Brain microvascular endothelial cell (primary cell): ENCODE measurements at regions not wholly inside any gene's neighbourhood (a gene's known extent, or its start where the extent isn't known, plus 50 kb on each side); places are given as distances from the start of the nearest gene placed in this dataset.
"Not testable (repeated sequence)": the region's sequence is repeated elsewhere in the genome, so short reads cannot be mapped to it uniquely, and the experiment has no call there.

Source experiments
- DNase-seq: peaks from one replicate; pipeline ENCODE4 v3.0.0-alpha.2; 2020
- H3K27ac ChIP-seq: fragments of 250-450 bp; sonication (Bioruptor Pico); 2 replicates; pipeline ENCODE4 v1.5.1; 2020; ENCODE audit warnings: mild to moderate bottlenecking, moderate library complexity
- H3K27me3 ChIP-seq: fragments of 250-450 bp; sonication (Bioruptor Pico); replicated peaks from 2 replicates; pipeline ENCODE4 v1.5.1; 2020; ENCODE audit warnings: mild to moderate bottlenecking
- H3K36me3 ChIP-seq: fragments of 250-450 bp; sonication (Bioruptor Pico); replicated peaks from 2 replicates; pipeline ENCODE4 v1.5.1; 2020; ENCODE audit warnings: mild to moderate bottlenecking
- H3K4me3 ChIP-seq: 2 replicates; pipeline ENCODE4 v1.5.1; 2011; ENCODE audit warnings: low read depth, mild to moderate bottlenecking, control low read depth, low read length, moderate library complexity
- in situ Hi-C: cut with HindIII; loops from 2 replicates; pipeline ENCODE4 v1.10.0; 2017; ENCODE audit warnings: low sequenced_read_pairs, low pct_ligation_motif_present
- TF ChIP-seq, protein P1 (sequence below): IDR thresholded peaks from 2 replicates; pipeline ENCODE4 v1.5.1; 2011; ENCODE audit warnings: low read depth, mild to moderate bottlenecking, moderate library complexity, low read length, control low read depth, inconsistent platforms; ENCODE audit errors: missing control alignments

DNA sequence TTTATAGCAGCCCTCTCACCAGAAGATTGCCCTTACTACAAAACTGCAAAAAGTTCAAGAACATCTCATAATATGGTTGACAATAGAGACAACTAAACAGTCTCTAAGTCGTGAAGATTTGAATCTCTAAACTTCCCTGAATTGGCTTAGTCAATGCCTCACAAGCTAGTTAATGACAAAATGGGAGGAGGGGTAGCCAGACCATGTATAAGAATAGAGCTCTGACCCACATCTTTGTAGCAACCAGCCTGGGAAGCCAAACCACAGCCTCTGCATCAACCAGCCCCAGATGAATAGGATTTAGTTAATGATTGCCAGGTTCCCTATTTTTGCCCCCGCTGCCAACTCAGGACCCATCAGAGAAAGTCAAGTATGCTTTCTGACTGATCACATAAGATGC is 1265.9 kb upstream of the PCDH10 start:
- DNase-seq, H3K4me3 ChIP-seq, H3K36me3 ChIP-seq, in situ Hi-C loops, H3K27me3 ChIP-seq, H3K27ac ChIP-seq: not testable (repeated sequence)

DNA sequence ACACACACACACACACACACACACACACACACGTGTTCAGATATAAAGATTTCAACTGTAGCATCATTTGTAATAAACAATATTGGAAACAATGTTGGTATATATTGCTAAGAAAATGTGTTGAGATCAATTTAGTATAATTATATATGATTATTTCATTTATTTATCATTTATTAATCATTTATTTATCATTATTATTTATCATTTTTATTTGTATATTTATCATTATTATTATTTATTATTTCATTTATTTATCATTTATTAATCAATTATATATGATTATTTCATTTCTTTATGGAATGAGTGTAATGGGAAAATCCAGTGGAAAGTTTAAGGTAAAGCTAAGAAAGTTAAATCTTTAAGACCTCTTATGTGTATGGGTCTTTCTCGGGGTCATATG is 1223.4 kb upstream of the PCDH10 start:
- H3K27me3 ChIP-seq, in situ Hi-C loops, DNase-seq, H3K27ac ChIP-seq, H3K4me3 ChIP-seq, H3K36me3 ChIP-seq: not testable (repeated sequence)

DNA sequence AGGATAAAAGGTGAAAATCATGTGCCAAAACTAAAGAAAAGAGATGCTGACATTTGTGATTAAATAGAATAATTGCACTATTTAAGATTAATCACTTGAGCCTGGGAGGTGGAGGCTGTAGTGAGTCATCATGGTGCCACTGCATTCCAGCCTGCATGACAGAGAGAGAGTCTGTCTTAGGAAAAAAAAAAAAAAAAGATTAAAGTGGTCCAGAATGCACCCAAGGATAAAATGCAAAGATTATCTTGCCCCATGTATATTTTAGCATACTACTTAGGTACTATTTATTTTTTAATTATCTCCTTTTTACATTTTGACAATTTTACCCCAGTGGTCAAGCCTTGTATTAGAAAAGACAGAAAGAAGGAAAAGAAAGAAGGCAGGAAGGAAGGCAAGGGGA is 1181.4 kb upstream of the PCDH10 start:
- H3K27ac ChIP-seq = peak overlapping the region; percentile 37
- H3K36me3 ChIP-seq, in situ Hi-C loops, H3K4me3 ChIP-seq, H3K27me3 ChIP-seq: not testable (repeated sequence)
- peak; percentile 3 for DNase-seq

DNA sequence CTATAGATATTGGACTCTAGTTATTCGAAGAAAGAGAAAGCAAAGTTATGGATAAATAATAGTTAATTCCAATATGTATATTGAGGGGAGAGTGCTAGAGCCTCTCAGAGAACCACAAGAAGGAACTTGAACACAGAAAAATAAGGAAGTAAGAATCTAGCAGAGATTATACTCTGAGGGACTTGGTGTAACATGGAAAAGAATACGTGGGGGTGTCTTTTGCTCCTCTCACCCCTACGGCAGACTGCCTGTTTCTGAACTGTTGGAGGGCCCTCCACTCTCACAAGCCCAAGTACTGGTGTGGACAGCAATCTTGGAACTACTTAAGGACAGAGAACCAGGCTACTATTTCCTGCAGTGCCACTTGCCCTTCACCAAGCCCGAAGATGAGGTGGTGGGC is 1174.4 kb upstream of the PCDH10 start:
- TF ChIP-seq, protein P1, sequence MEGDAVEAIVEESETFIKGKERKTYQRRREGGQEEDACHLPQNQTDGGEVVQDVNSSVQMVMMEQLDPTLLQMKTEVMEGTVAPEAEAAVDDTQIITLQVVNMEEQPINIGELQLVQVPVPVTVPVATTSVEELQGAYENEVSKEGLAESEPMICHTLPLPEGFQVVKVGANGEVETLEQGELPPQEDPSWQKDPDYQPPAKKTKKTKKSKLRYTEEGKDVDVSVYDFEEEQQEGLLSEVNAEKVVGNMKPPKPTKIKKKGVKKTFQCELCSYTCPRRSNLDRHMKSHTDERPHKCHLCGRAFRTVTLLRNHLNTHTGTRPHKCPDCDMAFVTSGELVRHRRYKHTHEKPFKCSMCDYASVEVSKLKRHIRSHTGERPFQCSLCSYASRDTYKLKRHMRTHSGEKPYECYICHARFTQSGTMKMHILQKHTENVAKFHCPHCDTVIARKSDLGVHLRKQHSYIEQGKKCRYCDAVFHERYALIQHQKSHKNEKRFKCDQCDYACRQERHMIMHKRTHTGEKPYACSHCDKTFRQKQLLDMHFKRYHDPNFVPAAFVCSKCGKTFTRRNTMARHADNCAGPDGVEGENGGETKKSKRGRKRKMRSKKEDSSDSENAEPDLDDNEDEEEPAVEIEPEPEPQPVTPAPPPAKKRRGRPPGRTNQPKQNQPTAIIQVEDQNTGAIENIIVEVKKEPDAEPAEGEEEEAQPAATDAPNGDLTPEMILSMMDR = no peak
- Histone ChIP-seq H3K4me3 (peak overlapping the region; percentile 53), H3K27me3 (no peaks in the 10 kb centered on the region), H3K36me3 (no peaks in the 10 kb centered on the region), H3K27ac (no peak overlapping the region)
- DNase-seq = no peak
- in situ Hi-C loops = no loop called here

DNA sequence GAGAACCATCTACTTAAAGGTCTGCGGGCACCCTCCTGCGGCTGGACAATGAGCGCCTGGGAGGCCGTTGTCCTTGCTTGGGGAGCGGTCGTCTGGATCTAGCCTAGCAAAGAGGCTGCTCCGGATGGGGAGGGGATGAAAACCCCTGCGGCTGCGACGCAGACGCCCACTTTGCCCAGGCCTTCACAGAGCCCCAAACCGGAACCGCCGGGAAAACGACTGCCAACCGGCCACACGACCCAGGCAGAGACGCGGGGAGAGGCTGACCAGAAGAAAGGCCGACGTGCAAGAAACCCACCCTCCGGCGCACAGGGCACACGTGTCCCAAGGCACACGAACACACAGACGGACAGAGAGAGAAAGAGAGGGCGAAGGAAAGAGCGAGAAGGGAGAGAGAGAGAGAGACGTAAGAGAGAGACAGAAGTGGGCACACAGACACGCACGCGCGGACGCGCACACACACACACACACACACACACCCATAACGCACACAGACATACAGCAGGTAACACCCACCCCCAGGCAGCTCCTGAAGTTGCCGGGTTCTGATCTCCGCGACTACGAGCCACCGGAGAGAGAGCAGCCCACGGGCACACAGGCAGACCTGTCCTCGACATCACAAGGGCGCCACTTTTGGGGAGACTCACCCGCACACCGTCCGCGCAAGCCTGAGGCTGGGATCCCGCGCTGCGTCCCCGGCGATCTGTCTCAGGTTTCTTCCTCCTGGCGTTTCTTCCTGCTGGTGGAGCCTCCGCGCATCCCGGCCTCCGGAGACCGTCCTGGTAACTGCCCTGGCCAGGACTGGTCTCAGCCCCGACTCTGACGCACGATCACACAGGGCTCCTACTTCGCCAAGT is 1173.6 kb upstream of the PCDH10 start:
- H3K4me3 ChIP-seq = peak overlapping the region; percentile 53
- H3K27me3 ChIP-seq, H3K27ac ChIP-seq, in situ Hi-C loops, H3K36me3 ChIP-seq, DNase-seq: not testable (repeated sequence)

DNA sequence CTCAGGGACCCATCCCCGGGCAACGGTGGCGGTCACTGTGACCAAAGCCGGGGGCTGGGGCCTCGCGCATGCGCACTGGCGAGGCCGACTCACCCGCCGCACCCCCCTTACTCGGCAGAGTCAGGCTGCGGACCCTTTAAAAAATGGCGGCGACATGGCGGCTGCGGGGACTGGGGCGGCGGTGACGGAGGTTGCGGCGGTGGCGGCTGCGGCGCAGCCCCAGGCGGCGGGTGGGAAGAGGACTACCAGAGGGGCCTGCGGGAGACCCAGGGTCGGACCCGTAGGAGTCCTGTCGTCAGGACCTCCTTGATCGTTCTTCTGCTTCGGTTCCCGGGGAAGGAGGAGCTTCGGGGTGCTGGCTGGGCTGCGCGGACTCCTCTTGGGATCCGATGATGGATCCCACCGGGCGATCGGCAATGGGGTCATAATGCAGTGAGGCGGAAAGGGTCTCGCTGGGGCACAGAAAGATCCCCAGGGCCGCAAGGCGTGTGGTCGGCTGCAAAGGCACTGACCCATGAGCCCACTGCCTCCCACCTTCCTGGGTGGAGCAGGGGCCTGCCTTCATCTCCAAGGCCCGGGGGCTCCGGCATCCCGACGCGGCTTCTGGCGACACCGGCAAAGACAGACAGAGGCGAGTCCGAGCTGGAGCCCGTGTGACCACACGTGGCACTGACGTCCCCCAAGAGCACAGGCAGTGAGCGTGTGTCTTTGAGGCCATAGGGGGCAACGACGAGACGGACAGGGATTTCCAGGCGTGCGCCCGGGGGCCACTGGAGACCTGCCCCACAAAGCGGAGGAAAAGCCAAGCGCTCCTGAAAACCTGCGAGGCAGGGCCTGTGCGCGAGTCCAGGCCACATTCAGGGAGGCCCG is 1172.7 kb upstream of the PCDH10 start:
- H3K27me3 ChIP-seq, H3K27ac ChIP-seq, DNase-seq, H3K36me3 ChIP-seq, in situ Hi-C loops: not testable (repeated sequence)
- peak overlapping the region; percentile 53 for H3K4me3 ChIP-seq

DNA sequence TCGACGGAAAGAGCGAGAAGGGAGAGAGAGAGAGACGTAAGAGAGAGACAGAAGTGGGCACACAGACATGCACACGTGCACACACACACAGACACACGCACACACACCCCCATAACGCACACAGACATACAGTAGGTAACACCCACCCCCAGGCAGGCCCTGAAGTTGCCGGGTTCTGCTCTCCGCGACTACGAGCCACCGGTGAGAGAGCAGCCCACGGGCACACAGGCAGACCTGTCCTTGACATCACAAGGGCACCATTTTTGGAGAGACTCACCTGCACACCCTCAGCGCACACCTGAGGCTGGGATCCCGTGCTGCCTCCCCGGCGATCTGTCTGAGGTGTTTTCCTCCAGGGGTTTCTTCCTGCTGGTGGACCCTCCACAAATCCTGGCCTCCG is 1171.0 kb upstream of the PCDH10 start:
- Histone ChIP-seq H3K36me3 (no peaks in the 10 kb centered on the region), H3K27me3 (no peaks in the 10 kb centered on the region), H3K4me3 (no peak overlapping the region), H3K27ac (no peak overlapping the region)
- no peak for DNase-seq
- in situ Hi-C loops = no loop called here
- TF ChIP-seq, protein P1 = no peak

DNA sequence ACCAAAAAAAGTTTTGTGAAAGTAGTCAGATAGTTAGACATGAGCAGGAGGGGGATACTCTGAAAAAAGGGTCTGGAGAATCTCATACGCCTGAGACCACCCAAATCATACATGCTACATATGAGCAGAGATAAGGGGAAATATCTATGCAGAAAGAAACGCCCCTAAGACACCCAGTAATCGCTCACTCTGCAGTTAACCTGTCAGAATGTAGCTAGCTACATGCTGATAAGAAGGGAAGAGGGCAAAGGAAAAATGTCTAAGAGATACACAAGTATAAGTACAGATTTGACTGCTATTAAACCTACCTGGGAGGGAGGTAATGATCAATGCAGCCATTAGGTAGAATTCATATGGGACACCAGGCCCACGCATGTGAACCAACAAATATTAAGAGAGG is 1159.5 kb upstream of the PCDH10 start:
- in situ Hi-C loops = no loop called here
- Histone ChIP-seq H3K27ac (no peak overlapping the region), H3K4me3 (no peak overlapping the region), H3K36me3 (no peaks in the 10 kb centered on the region), H3K27me3 (no peaks in the 10 kb centered on the region)
- no peak for DNase-seq
- TF ChIP-seq, protein P1 = no peak
